Vagina (tissue), 2 donors: ENCODE measurements at regions not wholly inside any gene's neighbourhood (a gene's known extent, or its start where the extent isn't known, plus 50 kb on each side); places are given as distances from the start of the nearest gene placed in this dataset.
"Not testable (repeated sequence)": the region's sequence is repeated elsewhere in the genome, so short reads cannot be mapped to it uniquely, and the experiment has no call there.

Experiments used
- DNase-seq, 2 donors: peaks; one replicate each; pipeline ENCODE4 v3.0.0-alpha.2; 2017; ENCODE audit errors: extremely low spot score in 2 of 2
- H3K27ac ChIP-seq: fragments of 200-600 bp; sonication (generic); one replicate; pipeline ENCODE4 v1.5.1; 2019
- H3K27me3 ChIP-seq: fragments of 200-600 bp; sonication (generic); one replicate; pipeline ENCODE4 v1.5.1; 2019
- H3K36me3 ChIP-seq, 2 donors: fragments of 200-600 bp; sonication (generic); one replicate each; pipeline ENCODE4 v1.5.1; 2017 to 2019
- H3K4me1 ChIP-seq: fragments of 200-600 bp; sonication (generic); one replicate; pipeline ENCODE4 v1.5.1; 2019
- H3K4me3 ChIP-seq, 2 donors: fragments of 200-600 bp; sonication (generic); 1 replicate in 1 of 2; 2 replicates in 1 of 2; pipeline ENCODE4 v1.5.1; 2016 to 2019
- H3K9me3 ChIP-seq: fragments of 200-600 bp; sonication (generic); one replicate; pipeline ENCODE4 v1.5.1; 2019
- POLR2A ChIP-seq, 2 donors: fragments of 450-650 bp; IDR thresholded peaks; one replicate each; pipeline ENCODE4 v1.6.1; 2017; ENCODE audit warnings: antibody characterized with exemption in 2 of 2, mild to moderate bottlenecking in 2 of 2, moderate library complexity in 2 of 2
- POLR2AphosphoS5 ChIP-seq, 2 donors: sonication (generic); formaldehyde crosslinking; IDR thresholded peaks; one replicate each; pipeline ENCODE4 v1.9.0; 2017; ENCODE audit warnings: antibody characterized with exemption in 2 of 2, mild to moderate bottlenecking in 2 of 2, low read depth in 1 of 2; ENCODE audit not compliant: insufficient read depth in 1 of 2
- intact Hi-C: fragments of 100-400 bp; cut with DNase I; formaldehyde crosslinking; loops from one replicate; pipeline ENCODE4 v1.15.1; 2023
- TF ChIP-seq, protein P1 (sequence below), 3 experiments: fragments of 450-650 bp in 2 of 3; fragments of 200-600 bp in 1 of 3; sonication (generic) in 1 of 3; IDR thresholded peaks; one replicate each; pipeline ENCODE4 v1.5.1; 2017 to 2019; ENCODE audit warnings: antibody characterized with exemption in 3 of 3, mild to moderate bottlenecking in 2 of 3, moderate library complexity in 2 of 3

DNA sequence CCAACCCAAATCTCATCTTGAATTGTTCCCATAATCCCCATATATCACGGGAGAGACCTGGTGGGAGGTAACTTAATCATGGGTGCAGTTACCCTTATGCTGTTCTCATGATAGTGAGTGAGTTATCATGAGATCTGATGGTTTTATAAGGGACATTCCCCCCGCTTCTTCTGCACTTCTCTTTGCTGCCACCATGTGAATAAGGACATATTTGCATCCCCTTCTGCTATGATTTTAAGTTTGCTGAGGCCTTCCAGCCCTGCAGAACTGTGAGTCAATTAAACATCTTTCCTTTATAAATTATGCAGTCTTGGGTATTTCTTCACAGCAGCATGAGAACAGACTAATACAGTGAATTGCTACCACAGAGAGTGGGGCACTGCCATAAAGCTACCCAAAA lies 179.1 kb downstream of the LRIG3 start:
- no peaks in the 10 kb centered on the region for H3K9me3 ChIP-seq
- intact Hi-C loops: no loop called here
- no peaks in the 10 kb centered on the region for H3K4me1 ChIP-seq
- DNase-seq: no peak
- TF ChIP-seq, protein P1, sequence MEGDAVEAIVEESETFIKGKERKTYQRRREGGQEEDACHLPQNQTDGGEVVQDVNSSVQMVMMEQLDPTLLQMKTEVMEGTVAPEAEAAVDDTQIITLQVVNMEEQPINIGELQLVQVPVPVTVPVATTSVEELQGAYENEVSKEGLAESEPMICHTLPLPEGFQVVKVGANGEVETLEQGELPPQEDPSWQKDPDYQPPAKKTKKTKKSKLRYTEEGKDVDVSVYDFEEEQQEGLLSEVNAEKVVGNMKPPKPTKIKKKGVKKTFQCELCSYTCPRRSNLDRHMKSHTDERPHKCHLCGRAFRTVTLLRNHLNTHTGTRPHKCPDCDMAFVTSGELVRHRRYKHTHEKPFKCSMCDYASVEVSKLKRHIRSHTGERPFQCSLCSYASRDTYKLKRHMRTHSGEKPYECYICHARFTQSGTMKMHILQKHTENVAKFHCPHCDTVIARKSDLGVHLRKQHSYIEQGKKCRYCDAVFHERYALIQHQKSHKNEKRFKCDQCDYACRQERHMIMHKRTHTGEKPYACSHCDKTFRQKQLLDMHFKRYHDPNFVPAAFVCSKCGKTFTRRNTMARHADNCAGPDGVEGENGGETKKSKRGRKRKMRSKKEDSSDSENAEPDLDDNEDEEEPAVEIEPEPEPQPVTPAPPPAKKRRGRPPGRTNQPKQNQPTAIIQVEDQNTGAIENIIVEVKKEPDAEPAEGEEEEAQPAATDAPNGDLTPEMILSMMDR (IDR thresholded peaks at IDR 0.05): no peak
- TF ChIP-seq POLR2A (IDR thresholded peaks at IDR 0.05) (no peak), POLR2AphosphoS5 (IDR thresholded peaks at IDR 0.05; ENCODE audit: insufficient read depth in 1 of 2, low read depth in 1 of 2) (no peak)
- no peaks in the 10 kb centered on the region for H3K36me3 ChIP-seq
- H3K27me3 ChIP-seq: no peaks in the 10 kb centered on the region
- no peak overlapping the region for H3K4me3 ChIP-seq
- H3K27ac ChIP-seq: no peak overlapping the region

DNA sequence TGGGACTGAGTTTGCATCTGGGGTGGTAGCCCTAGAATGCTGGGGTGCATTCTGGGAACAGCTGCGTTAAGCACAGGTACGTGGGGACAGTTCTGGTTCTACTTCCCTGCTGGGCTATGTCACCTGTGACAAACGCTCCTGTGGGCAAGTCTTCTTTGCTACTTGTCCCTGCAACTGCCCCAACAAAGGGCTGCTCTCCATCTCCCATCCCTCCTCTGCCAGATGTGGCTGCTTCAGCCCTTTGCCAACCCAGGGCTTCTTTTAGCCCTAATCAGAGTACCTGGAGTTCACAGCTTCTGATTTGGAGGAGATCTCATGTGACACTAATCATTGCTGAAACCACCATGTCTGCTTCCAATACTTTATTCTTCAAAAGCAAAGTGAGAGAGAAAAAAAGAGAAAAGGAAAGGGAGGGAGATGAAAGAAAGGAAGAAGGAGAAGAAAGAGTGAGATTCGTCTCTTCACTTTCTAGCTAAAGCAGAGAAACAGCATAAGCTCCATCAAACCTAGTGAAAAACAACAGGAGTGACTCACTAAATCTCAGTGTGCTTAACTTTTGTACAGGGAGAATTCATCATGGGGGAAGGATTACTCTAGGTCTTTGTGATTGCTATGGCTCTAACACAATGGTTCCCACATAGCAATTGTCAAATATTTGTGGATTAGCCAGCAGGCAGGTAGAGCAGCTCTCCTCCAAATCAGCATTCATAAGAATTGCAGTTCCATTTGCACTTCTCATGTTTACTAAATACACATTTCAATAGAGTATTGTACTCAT lies 174.8 kb downstream of the LRIG3 start:
- TF ChIP-seq POLR2AphosphoS5 (IDR thresholded peaks at IDR 0.05; ENCODE audit: insufficient read depth in 1 of 2, low read depth in 1 of 2) (no peak), POLR2A (IDR thresholded peaks at IDR 0.05) (no peak)
- TF ChIP-seq, protein P1 (IDR thresholded peaks at IDR 0.05): no peak
- no peak for DNase-seq
- Histone ChIP-seq H3K4me3 (no peak overlapping the region), H3K4me1 (no peaks in the 10 kb centered on the region), H3K9me3 (no peaks in the 10 kb centered on the region), H3K27ac (no peak overlapping the region), H3K36me3 (no peaks in the 10 kb centered on the region), H3K27me3 (no peaks in the 10 kb centered on the region)
- intact Hi-C loops: no loop called here

DNA sequence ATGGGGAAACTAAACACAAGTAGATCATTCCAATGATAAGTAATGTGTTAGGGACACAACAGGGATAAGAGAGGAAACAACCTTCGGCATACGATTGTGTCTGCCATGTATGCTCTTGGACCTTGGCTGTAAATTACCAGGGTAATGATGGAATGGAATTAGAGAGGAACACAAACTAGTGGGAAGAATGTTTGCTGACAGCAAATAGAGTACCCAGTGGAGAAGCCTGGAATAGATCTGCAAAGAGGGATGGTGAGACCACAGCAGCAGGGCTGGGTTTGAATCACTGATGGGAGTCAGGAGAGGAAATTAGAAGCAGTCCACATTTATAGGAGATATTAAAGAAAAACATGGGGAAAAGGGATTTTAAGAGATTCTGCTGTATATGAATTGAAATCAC lies 172.8 kb downstream of the LRIG3 start:
- TF ChIP-seq POLR2A (IDR thresholded peaks at IDR 0.05): no peak
- TF ChIP-seq POLR2AphosphoS5 (IDR thresholded peaks at IDR 0.05; ENCODE audit: insufficient read depth in 1 of 2, low read depth in 1 of 2): no peak
- TF ChIP-seq, protein P1 (IDR thresholded peaks at IDR 0.05): no peak
- H3K4me3 ChIP-seq: no peak overlapping the region
- DNase-seq: no peak
- intact Hi-C loops: no loop called here
- H3K9me3 ChIP-seq: no peaks in the 10 kb centered on the region
- no peaks in the 10 kb centered on the region for H3K4me1 ChIP-seq
- no peaks in the 10 kb centered on the region for H3K36me3 ChIP-seq
- no peaks in the 10 kb centered on the region for H3K27me3 ChIP-seq
- no peak overlapping the region for H3K27ac ChIP-seq

DNA sequence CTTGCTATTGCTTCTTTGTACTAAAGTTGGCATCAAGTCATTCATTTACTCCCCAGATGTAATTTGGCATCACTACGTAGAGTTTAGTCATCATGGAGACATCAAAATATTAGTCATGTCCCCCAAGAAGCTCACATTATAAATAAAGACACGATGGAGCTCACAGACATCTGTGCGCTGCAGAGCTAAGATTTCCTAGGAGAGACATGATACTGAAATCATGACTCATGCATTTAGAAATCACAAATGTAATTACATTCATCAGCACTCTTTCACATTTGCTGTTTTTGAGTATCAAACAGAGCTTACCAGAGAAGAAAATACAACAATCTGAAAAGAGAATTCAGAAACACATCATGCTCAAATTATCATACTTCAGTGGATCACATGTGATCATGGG lies 169.8 kb downstream of the LRIG3 start:
- intact Hi-C loops: no loop called here
- Histone ChIP-seq H3K27ac (no peak overlapping the region), H3K4me1 (no peaks in the 10 kb centered on the region), H3K27me3 (no peaks in the 10 kb centered on the region), H3K36me3 (no peaks in the 10 kb centered on the region), H3K9me3 (no peaks in the 10 kb centered on the region), H3K4me3 (no peak overlapping the region)
- DNase-seq: no peak
- TF ChIP-seq POLR2AphosphoS5 (IDR thresholded peaks at IDR 0.05; ENCODE audit: insufficient read depth in 1 of 2, low read depth in 1 of 2): no peak
- TF ChIP-seq, protein P1 (IDR thresholded peaks at IDR 0.05): no peak
- no peak for TF ChIP-seq POLR2A (IDR thresholded peaks at IDR 0.05)

DNA sequence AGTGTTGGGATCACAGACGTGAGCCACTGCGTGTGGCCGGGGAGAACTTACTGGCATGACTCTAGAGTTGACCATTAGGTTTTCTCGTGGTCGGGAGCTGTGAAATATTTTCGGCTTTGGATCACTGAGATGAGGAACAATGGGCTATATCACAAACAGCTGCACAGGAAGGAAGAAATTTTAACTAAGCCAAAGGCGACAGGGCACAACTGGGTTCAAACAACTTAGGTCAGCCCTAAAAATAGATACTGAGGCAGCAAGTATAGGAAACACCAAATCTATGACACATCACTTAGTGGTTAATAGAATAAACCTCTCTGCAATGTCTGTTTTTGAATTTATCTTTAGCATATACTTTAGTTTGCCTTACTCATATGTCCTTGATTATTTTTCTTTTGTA lies 162.9 kb downstream of the LRIG3 start:
- no peaks in the 10 kb centered on the region for H3K36me3 ChIP-seq
- no peak overlapping the region for H3K27ac ChIP-seq
- H3K4me3 ChIP-seq: no peak overlapping the region
- no peaks in the 10 kb centered on the region for H3K9me3 ChIP-seq
- intact Hi-C loops: no loop called here
- DNase-seq: no peak
- H3K4me1 ChIP-seq: no peaks in the 10 kb centered on the region
- H3K27me3 ChIP-seq: no peaks in the 10 kb centered on the region
- TF ChIP-seq POLR2A (IDR thresholded peaks at IDR 0.05) (no peak), POLR2AphosphoS5 (IDR thresholded peaks at IDR 0.05; ENCODE audit: insufficient read depth in 1 of 2, low read depth in 1 of 2) (no peak)

DNA sequence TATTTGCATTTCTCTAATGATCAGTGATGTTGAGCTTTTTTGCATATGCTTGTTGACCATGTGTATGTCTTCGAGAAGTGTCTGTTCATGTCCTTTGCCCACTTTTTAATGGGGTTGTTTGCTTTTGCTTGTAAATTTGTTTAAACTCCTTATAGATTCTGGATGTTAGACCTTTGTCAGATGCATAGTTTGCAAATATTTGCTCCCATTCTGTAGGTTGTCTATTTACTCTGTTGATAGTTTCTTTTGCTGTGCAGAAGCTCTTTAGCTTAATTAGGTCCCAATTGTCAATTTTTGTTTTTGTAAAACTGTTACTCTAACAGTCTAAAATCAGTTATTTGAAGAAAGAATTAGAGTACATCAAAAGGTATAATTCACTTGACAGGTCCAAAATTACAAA lies 160.6 kb downstream of the LRIG3 start:
- H3K27me3 ChIP-seq, H3K36me3 ChIP-seq, H3K9me3 ChIP-seq, H3K27ac ChIP-seq, H3K4me3 ChIP-seq, H3K4me1 ChIP-seq, intact Hi-C loops, DNase-seq: not testable (repeated sequence)
